Cardiac fibroblast (primary cell): ENCODE measurements at regions not wholly inside any gene's neighbourhood (a gene's known extent, or its start where the extent isn't known, plus 50 kb on each side); places are given as distances from the start of the nearest gene placed in this dataset.

Source experiments
- DNase-seq, 2 donors: peaks; one replicate each; pipeline versions ENCODE4 v3.0.0 to v3.0.0-alpha.2; 2010; ENCODE audit warnings: low read depth in 2 of 2
- H3K4me3 ChIP-seq, 2 donors: replicated peaks in 1 of 2; 1 replicate in 1 of 2; 2 replicates in 1 of 2; pipeline ENCODE4 v1.5.1; 2011; ENCODE audit warnings: low read depth in 2 of 2, low read length in 2 of 2, mild to moderate bottlenecking in 2 of 2, moderate library complexity in 1 of 2
- TF ChIP-seq, protein P1 (sequence below): IDR thresholded peaks from one replicate; pipeline ENCODE4 v1.5.1; 2011; ENCODE audit warnings: low read depth, mild to moderate bottlenecking, low read length, inconsistent platforms

DNA sequence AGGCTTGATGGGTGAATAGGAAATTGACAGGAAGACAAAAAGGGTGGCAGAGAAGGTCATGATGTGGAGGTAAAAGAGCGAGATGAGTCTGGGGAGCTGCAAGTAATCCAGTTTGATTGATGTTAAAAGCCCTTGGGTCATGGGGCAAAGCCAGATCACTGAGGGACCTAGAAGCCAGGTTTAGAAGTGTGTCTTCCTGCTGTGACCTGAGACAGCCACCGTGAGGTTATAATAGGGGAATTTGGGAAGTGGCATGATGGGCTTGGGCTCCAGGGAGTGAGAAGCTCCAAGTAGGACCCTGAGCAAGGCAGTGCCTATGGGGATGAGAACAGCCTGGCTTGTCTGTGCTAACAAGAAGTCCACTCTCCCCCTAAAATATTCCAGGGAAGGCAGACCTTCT is 298.5 kb downstream of the RPLP1 start:
- TF ChIP-seq, protein P1, sequence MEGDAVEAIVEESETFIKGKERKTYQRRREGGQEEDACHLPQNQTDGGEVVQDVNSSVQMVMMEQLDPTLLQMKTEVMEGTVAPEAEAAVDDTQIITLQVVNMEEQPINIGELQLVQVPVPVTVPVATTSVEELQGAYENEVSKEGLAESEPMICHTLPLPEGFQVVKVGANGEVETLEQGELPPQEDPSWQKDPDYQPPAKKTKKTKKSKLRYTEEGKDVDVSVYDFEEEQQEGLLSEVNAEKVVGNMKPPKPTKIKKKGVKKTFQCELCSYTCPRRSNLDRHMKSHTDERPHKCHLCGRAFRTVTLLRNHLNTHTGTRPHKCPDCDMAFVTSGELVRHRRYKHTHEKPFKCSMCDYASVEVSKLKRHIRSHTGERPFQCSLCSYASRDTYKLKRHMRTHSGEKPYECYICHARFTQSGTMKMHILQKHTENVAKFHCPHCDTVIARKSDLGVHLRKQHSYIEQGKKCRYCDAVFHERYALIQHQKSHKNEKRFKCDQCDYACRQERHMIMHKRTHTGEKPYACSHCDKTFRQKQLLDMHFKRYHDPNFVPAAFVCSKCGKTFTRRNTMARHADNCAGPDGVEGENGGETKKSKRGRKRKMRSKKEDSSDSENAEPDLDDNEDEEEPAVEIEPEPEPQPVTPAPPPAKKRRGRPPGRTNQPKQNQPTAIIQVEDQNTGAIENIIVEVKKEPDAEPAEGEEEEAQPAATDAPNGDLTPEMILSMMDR, result no peak
- no peak for DNase-seq
- no peak overlapping the region for H3K4me3 ChIP-seq

DNA sequence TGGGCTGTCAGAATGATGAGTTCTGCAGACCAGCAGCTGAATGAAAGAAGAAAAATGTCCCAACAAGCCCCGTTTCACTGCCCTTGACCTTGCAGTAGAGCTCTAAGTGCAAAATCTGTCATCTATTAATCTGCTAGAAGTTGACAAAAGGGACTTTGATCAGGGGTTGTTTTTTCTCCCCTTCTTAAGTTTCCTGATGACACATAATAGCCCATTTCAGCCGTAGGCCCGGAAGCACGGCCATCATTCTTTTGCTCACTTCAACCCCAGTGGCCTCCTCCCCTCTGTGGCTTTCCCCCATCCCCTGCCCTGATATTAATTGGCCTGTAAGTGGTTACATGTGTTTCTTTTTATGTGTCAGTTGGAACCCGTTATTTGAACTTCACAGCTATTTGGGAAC is 298.9 kb downstream of the RPLP1 start:
- no peak overlapping the region for H3K4me3 ChIP-seq
- TF ChIP-seq, protein P1, result no peak
- DNase-seq, result no peak

DNA sequence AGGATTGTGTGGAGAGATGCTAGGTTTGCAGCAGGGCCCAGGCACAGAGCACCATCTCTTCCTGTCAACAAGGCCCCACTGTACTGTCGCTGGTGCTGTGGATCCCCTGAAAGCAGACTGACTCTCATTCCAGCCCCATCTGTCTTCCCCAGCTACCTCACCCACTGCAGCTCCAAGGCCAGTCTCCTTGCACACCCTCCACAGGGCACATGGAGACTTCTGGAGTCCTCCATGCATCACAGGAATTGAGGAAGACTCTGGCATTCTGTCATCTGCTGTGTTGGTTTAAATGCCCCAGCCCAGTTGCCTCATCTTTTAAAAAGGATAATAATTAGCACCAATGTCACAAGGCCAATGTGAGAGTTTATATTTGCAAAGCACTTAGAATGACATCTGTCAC is 301.2 kb downstream of the RPLP1 start:
- no peak for DNase-seq
- no peak overlapping the region for H3K4me3 ChIP-seq
- TF ChIP-seq, protein P1, result no peak

DNA sequence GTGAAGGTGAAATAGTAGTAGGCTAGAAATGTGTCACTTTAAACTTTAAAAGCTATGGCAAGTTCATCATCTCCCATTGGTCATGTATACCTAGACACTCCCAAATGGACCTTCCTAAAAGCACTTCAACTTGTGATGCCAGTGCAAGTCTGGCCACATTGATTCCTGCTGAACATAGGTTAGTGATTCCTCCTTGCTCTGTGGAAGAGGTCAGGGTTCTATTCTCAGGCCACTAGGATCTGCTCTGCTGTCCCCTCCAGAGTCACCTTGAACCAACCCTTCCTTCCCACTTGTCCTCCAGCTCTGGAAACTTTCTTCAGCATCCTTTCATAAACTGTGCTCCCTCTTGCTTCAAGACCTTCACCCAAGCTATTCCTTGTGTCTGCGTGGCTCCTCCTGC is 301.7 kb downstream of the RPLP1 start:
- TF ChIP-seq, protein P1, result no peak
- H3K4me3 ChIP-seq, result no peak overlapping the region
- no peak for DNase-seq

DNA sequence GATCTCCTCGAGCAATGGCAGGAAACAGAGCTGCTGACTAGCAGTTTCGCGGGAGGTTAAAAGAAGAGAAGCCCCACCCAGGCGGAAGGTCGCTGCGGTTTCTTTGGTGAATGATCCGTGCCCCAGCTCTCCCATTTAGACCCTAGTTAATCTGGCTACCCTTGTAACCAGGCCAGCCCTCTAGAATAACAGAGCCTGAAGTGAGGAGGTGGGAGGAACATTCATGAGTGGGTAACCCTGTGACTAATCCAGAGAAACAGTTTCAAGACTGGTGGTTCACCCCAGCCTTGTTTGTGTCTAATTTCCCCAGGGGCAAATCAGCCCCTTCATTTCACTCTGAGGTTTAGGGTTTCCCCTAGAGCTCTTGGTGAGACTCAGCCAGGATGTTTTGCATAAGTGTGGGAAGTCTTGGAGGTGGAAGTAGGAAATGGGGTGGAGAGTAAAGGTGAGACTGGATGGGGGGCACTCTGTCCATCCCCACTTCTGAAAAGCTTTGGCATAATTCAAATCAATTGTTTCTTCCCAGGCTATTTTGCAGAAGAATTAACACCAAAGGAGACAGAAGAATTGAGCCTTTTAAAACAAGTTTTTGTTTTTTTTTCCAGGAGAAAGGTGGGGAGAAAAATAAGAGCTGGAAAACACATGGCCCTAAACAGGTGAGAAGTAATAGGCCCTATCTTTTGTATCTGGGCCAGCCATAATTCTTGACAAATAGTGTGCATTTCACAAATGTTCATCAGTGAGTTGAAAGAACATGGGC is 303.1 kb downstream of the RPLP1 start:
- DNase-seq, result peak in 1 of 2 donors; percentile 58
- TF ChIP-seq, protein P1, result no peak
- no peak overlapping the region for H3K4me3 ChIP-seq

DNA sequence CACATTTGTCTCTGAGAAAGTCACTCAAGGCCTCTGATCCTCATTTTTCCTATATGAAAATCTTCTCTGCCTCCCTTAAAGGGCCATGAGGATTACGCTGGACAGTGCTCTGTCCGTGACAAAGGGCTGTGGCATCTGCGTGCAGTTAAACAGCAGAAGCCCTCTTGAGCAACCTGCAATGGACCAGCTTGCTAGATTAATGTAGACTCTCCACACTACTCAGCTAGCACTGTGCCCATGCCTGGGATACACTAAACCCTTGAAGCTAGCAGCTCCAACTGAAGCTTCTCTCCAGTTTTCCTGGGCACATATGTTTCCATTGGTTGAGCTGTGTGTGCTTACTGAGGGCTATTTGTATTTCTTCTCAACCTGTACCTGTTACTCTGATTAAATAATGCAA is 303.8 kb downstream of the RPLP1 start:
- peak in 1 of 2 donors; percentile 15 for DNase-seq
- no peak overlapping the region for H3K4me3 ChIP-seq
- TF ChIP-seq, protein P1, result no peak

DNA sequence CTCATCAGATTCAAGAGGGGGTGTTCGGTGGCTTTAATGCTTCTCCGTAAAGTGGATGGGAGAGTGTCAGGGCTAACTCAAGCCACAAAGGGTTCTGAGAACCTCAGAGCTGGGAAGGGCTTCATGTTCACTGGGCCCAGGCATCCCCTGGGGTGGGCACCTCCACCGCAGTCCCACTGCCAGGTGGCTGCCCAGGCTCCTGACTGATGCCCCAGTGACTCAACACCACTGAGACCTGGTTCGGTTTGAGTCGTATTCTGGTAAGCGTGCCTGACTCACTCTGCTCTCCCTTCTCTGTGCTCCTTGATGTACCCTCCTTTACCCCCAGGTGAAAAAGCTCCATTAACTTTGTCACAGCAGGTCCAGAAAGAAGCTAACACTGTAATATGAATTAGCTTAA is 304.6 kb downstream of the RPLP1 start:
- DNase-seq, result peak in 1 of 2 donors; percentile 20
- TF ChIP-seq, protein P1, result no peak
- no peak overlapping the region for H3K4me3 ChIP-seq
